ENCODE measurements at regions not wholly inside any gene's neighbourhood (a gene's known extent, or its start where the extent isn't known, plus 50 kb on each side); places are given as distances from the start of the nearest gene placed in this dataset.
"Not testable (repeated sequence)": the region's sequence is repeated elsewhere in the genome, so short reads cannot be mapped to it uniquely, and the experiment has no call there.

GRCh38 chr6:103722683-103723082 is 1137.0 kb downstream of the HACE1 start:
- no peak for DNase-seq

GRCh38 chr6:103721923-103722322 is 1137.8 kb downstream of the HACE1 start:
- DNase-seq: no peak

GRCh38 chr6:103720393-103720792 is 1139.3 kb downstream of the HACE1 start:
- DNase-seq: no peak

GRCh38 chr6:103719545-103719944 is 1140.2 kb downstream of the HACE1 start:
- no peak for DNase-seq

GRCh38 chr6:103715269-103715668 is 1144.5 kb downstream of the HACE1 start:
- DNase-seq: no peak

- not testable (repeated sequence) for DNase-seq
Observed at GRCh38 chr6:103709236-103709635, 1150.5 kb downstream of the HACE1 start.

GRCh38 chr6:103707596-103708325 is 1152.0 kb downstream of the HACE1 start:
- no peak for DNase-seq

- DNase-seq: no peak
Observed at GRCh38 chr6:103699769-103700168, 1160.0 kb downstream of the HACE1 start.

GRCh38 chr6:103687430-103687829 is 1172.3 kb downstream of the HACE1 start:
- no peak for DNase-seq

GRCh38 chr6:103680116-103680515 is 1179.6 kb downstream of the HACE1 start:
- no peak for DNase-seq

GRCh38 chr6:103677290-103677689 is 1182.4 kb downstream of the HACE1 start:
- DNase-seq: no peak

- DNase-seq: no peak
Observed at GRCh38 chr6:103675807-103676406, 1183.8 kb downstream of the HACE1 start.

GRCh38 chr6:103674790-103675189 is 1184.9 kb downstream of the HACE1 start:
- DNase-seq: no peak

GRCh38 chr6:103672169-103672568 is 1187.5 kb downstream of the HACE1 start:
- no peak for DNase-seq

- DNase-seq: no peak
Observed at GRCh38 chr6:103629613-103630012, 1230.1 kb downstream of the HACE1 start.

- DNase-seq: no peak
Observed at GRCh38 chr6:103617642-103618041, 1242.1 kb downstream of the HACE1 start.

- no peak for DNase-seq
Observed at GRCh38 chr6:103587722-103588121, 1272.0 kb downstream of the HACE1 start.

GRCh38 chr6:103578115-103578514 is 1281.6 kb downstream of the HACE1 start:
- no peak for DNase-seq

GRCh38 chr6:103570431-103570830 is 1289.3 kb downstream of the HACE1 start:
- no peak for DNase-seq

- DNase-seq: no peak
Observed at GRCh38 chr6:103554911-103555310, 1304.8 kb downstream of the HACE1 start.

- DNase-seq: no peak
Observed at GRCh38 chr6:103538381-103538780, 1321.3 kb downstream of the HACE1 start.

GRCh38 chr6:103534814-103535213 is 1324.9 kb downstream of the HACE1 start:
- no peak for DNase-seq

GRCh38 chr6:103534095-103534494 is 1325.6 kb downstream of the HACE1 start:
- DNase-seq: no peak

GRCh38 chr6:103522045-103522444 is 1337.7 kb downstream of the HACE1 start:
- DNase-seq: no peak

- DNase-seq: no peak
Observed at GRCh38 chr6:103516336-103516735, 1343.4 kb downstream of the HACE1 start.

All from left hindlimb (tissue), 1 donor.